ENCODE measurements at regions not wholly inside any gene's neighbourhood (a gene's known extent, or its start where the extent isn't known, plus 50 kb on each side); places are given as distances from the start of the nearest gene placed in this dataset.

GRCh38 chrX:44470816-44471215 lies 71.8 kb downstream of the FUNDC1 start:
- TF ChIP-seq, protein P1, sequence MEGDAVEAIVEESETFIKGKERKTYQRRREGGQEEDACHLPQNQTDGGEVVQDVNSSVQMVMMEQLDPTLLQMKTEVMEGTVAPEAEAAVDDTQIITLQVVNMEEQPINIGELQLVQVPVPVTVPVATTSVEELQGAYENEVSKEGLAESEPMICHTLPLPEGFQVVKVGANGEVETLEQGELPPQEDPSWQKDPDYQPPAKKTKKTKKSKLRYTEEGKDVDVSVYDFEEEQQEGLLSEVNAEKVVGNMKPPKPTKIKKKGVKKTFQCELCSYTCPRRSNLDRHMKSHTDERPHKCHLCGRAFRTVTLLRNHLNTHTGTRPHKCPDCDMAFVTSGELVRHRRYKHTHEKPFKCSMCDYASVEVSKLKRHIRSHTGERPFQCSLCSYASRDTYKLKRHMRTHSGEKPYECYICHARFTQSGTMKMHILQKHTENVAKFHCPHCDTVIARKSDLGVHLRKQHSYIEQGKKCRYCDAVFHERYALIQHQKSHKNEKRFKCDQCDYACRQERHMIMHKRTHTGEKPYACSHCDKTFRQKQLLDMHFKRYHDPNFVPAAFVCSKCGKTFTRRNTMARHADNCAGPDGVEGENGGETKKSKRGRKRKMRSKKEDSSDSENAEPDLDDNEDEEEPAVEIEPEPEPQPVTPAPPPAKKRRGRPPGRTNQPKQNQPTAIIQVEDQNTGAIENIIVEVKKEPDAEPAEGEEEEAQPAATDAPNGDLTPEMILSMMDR (IDR thresholded peaks at IDR 0.05) = no peak
- no peak for TF ChIP-seq ZFX (IDR thresholded peaks at IDR 0.05; ENCODE audit: borderline replicate concordance)
